HG03280 (cell line): ENCODE measurements at regions not wholly inside any gene's neighbourhood (a gene's known extent, or its start where the extent isn't known, plus 50 kb on each side); places are given as distances from the start of the nearest gene placed in this dataset.

ENCODE experiments used
- ATAC-seq: cut with Tn5 transposase; IDR thresholded peaks from one replicate; pipeline ENCODE4 v1.9.1; 2021; ENCODE audit warnings: mild to moderate bottlenecking, moderate library complexity; ENCODE audit not compliant: unreplicated experiment

- no peak for ATAC-seq
Measured at GRCh38 chr4:11904117-11904535, 475.4 kb upstream of the HS3ST1 start.

GRCh38 chr4:11901089-11901488 is 472.4 kb upstream of the HS3ST1 start:
- no peak for ATAC-seq

DNA sequence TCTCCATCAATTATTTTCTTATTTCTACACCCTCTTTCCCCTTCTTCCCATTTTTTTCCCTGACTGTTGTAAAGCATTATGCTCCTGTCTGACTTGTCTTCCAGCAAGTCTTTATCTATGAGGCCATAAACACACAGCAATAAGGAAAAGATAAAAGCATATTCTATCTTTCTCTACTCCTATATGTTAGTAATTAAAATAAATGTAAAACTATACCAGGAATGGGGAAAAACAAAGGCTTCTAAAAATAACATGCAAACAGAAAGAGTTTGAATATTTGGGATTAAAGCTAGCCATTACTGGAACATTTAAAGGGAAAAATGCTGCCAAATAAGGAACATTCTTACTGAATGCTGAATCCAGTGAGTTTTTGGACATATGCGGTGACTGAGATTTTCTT is 471.7 kb upstream of the HS3ST1 start:
- ATAC-seq: no peak

- ATAC-seq: no peak
Measured at GRCh38 chr4:11898796-11899195, 470.1 kb upstream of the HS3ST1 start.

DNA sequence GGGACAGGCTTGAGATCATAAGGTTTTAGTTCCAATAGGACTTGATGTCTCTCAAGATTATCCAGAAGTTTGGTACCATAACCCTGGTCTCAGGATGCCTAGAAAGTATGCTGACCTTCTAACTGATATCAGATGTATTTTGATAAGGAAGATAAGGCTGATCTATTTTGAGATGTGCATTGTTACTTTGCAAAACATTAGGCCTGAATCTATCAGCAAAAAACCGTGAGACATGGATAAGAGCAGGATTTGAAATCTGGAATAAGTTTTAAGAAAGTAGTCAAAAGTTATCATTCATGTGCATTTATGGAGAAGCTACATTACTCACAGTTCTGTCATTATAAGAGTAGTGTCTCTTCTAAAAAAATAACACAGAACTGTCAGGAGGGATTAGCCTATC is 467.1 kb upstream of the HS3ST1 start:
- ATAC-seq: no peak

DNA sequence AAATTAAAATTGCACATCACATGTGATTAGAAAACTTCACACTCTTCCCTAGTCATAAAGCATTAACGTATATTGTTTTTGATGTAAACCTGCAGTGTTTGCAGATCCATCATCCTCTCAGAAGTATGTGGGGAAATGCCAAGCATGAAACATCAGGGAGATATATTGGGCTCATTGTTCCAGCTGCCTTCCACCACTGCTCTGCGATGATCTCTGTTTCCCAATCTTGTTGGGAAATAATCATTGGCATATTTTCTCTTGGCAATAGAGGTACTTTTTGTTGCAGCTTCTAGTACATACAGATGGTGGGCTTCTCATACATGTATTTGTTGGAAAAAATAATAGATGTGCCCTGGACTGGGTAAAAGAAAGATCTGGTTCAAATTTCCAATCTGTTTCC is 466.3 kb upstream of the HS3ST1 start:
- no peak for ATAC-seq

DNA sequence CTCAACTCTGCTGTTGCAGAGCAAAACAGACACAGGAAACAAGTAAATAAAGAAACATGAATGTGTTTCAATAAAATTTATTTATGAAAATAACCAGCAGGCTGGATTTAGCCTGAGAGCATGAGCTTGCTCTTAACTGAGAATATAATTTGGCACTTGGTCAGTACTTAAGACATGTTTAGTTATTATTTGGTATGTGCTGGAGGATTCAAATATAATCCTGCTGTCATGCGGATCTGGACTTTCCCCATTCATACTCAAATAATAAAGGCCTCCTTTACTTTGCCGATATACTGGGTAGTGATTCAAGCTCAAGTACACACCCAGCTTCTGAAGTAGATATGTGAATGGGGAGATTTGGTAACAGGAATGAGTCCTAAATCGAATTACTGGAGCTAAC is 465.5 kb upstream of the HS3ST1 start:
- ATAC-seq: no peak

- ATAC-seq: no peak
Measured at GRCh38 chr4:11889099-11889498, 460.4 kb upstream of the HS3ST1 start.

GRCh38 chr4:11881947-11882346 is 453.3 kb upstream of the HS3ST1 start:
- ATAC-seq: no peak

- ATAC-seq: no peak
Measured at GRCh38 chr4:11881364-11881763, 452.7 kb upstream of the HS3ST1 start.

GRCh38 chr4:11878241-11878640 is 449.5 kb upstream of the HS3ST1 start:
- no peak for ATAC-seq

GRCh38 chr4:11876104-11876503 is 447.4 kb upstream of the HS3ST1 start:
- ATAC-seq: no peak

DNA sequence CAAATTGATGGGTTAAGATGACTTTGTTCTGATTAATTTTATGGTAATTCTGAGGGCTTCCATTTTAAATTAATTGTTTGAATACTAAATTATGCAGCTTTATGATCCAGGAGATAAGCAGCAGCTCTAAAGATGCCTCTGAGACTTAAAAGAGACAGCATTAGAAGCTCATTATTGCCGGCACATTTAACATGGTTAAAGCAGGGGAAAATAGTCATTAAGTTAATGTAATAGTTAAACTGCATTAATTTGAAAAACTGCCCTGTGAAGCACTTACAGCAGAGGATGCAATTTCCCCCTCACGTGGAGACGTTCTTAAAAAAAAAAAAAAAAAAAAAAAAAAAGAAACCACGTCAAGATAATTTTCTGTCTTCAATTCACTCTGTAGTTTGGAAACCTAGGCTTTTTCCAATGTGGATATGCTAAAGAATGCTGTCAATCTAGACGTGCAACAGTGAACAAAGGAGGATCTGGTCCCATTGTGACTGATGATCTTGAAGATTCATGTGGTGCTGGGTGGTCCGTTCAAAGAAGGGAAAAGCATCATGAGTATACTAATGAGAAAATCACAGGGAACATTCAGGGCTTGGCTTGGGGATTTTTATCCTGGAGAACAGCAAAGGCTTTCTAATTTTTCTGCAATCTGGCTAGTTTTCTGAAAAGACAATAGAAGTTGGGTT is 440.6 kb upstream of the HS3ST1 start:
- ATAC-seq: no peak

GRCh38 chr4:11866391-11866790 is 437.7 kb upstream of the HS3ST1 start:
- ATAC-seq: no peak

DNA sequence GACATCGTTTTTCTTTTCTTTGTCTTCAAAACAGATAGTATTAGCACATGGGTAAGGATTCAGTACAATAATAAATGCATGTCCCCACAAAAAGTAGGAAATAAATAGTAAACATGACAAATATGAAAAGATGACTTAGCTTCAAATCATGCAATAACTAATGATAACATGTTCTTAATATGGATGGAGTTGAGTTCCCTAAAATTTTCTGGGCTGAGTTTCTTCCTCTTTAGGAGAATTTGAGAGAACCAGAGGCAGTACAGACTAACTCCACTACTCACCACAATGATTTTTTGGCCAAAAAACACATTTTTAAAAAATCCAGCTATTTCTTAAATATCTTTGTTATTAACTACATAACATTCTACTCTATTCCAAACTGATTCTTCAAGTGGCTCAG is 432.3 kb upstream of the HS3ST1 start:
- ATAC-seq: no peak

DNA sequence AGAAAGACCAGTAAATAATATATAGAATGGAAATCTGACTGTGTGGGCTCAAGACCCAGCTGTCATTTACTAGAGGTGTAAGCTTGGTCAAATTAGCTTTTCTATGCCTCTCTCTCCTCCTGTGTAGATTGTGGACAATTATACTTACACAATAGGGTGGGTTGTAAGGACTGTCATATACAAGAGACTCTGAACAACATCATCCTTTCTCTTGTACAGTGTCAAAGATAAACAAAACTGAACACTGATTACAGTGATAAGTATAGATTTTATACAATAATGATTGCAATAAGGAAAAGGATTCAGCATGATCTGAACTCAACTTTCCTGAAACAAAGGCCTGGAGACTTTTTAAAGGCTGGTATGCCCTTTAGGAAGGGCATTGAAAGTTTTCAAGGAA is 429.2 kb upstream of the HS3ST1 start:
- no peak for ATAC-seq

DNA sequence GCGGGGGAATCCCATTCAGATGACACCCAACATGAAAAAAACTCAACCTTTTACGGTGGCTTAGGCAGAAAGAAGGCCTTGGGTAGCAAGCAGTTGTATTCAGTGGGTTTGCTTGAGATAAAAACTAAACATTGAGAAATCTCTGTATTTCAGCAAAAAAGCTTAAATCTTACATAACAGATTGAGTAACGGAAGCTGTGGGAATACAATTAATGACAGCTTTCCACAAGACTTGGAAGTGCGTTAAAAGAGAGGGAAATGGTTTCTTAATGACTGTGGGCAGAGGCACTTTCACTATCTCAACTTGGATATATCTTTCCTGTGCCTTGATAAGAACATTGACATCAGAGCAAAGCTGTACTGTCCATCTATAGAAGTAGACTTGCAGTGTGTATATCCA is 418.5 kb upstream of the HS3ST1 start:
- no peak for ATAC-seq

- ATAC-seq: no peak
Measured at GRCh38 chr4:11843927-11844326, 415.2 kb upstream of the HS3ST1 start.

DNA sequence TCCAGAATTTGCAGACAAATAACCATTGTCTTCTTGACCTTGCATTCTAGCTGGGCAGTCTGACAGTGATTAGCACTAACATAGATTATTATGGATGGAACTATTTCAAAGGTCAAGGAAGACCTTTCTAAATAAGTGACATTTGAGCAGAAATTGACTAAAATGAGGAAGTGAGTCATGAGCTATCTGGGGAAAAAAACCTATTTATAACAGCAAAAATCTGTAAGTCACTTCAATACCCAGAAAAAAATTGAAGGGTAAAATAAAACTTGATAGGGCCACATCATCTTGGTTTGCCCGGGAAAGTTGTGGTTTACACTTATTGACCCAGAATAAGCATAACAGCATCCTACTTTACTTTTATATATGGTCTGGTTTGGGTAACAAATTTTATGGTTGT is 414.6 kb upstream of the HS3ST1 start:
- ATAC-seq: no peak

DNA sequence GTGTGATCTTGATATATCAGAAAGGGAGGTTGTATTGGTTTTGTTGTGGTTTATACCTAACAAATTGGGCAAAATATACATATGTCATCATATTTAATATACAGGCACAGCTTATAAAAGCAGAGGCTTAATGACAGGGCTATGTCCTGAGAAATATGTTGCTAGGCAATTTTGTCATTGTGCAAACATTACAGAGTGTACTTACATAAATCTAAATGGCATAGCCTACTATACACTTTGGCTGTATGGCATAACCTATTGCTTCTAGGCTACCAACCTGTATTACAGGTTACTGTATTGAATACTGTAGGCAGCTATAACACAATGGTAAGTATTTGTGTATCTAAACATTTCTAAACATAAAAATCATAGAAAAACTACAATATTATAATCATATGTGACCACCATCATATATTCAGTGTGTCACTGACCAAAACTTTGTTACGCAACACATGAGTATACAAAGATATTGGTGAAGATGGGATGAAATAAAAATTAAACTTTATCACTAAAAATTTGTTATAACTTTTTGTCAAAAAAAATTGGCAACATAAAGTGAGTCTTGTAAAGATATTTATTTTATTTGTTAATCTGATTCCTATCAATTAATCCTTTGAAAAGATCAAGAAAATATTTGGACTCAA is 414.0 kb upstream of the HS3ST1 start:
- ATAC-seq: no peak

GRCh38 chr4:11839889-11840288 is 411.2 kb upstream of the HS3ST1 start:
- no peak for ATAC-seq

DNA sequence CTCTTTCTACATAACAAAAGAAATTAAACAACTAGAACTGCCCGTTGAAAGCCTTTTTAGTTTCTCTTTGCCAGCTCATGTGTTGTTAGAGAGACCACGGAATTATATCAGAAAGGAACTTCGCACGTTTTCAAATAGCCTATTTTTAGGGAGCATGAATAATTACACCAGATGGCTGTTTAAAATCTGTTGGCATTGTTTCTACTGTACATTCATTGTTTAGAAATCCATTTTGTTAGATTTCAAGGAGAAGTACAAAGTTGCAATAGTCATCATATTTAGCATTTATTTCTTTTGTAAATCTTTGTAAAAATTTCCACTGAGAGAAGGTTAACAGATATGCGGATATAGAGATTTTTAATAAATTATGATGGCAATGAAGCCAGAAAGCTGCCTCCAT is 403.0 kb upstream of the HS3ST1 start:
- ATAC-seq: no peak

- no peak for ATAC-seq
Measured at GRCh38 chr4:11824566-11824965, 395.9 kb upstream of the HS3ST1 start.
